ENCODE measurements at regions not wholly inside any gene's neighbourhood (a gene's known extent, or its start where the extent isn't known, plus 50 kb on each side); places are given as distances from the start of the nearest gene placed in this dataset.

- TF ChIP-seq CTCF (IDR thresholded peaks at IDR 0.05; ENCODE audit: insufficient read depth, low read length) (no peak), REST (IDR thresholded peaks at IDR 0.05; ENCODE audit: insufficient replicate concordance, low read depth) (no peak), GABPA (IDR thresholded peaks at IDR 0.05; ENCODE audit: low read depth) (no peak), POLR2AphosphoS5 (IDR thresholded peaks at IDR 0.05; ENCODE audit: low read depth) (no peak), SPI1 (IDR thresholded peaks at IDR 0.05; ENCODE audit: borderline replicate concordance, low read depth) (no peak)
Observed at GRCh38 chr2:129548880-129549279, 430.6 kb upstream of the RAB6C start.

All from HL-60 (cell line).